Muscle of arm (tissue), 1 donor: ENCODE measurements at regions not wholly inside any gene's neighbourhood (a gene's known extent, or its start where the extent isn't known, plus 50 kb on each side); places are given as distances from the start of the nearest gene placed in this dataset.

Experiments
- DNase-seq: peaks from one replicate; pipeline ENCODE4 v3.0.0-alpha.2; 2013

GRCh38 chr2:134203175-134203574 lies 50.7 kb upstream of the MGAT5 start:
- DNase-seq = no peak
